Lung (tissue), 11 donors: ENCODE measurements at regions not wholly inside any gene's neighbourhood (a gene's known extent, or its start where the extent isn't known, plus 50 kb on each side); places are given as distances from the start of the nearest gene placed in this dataset.

ENCODE experiments used
- ATAC-seq: fragments of 200-7000 bp; cut with Tn5 transposase; one replicate; pipeline ENCODE4 v1.9.1; 2020; ENCODE audit warnings: moderate number of reproducible peaks; ENCODE audit not compliant: insufficient read depth, low FRiP score
- DNase-seq, 3 donors: peaks; one replicate each; pipeline ENCODE4 v3.0.0-alpha.2; 2013 to 2017
- H3K27ac ChIP-seq, 2 donors: one replicate each; pipeline ENCODE4 v1.5.1; 2013; ENCODE audit warnings: mild to moderate bottlenecking in 2 of 2, moderate library complexity in 2 of 2, control low read depth in 1 of 2, inconsistent platforms in 1 of 2, low read depth in 1 of 2, low read length in 1 of 2
- H3K27me3 ChIP-seq, 3 donors: one replicate each; pipeline ENCODE4 v1.5.1; 2013; ENCODE audit warnings: low read length in 2 of 3; ENCODE audit not compliant: control insufficient read depth in 3 of 3, insufficient read depth in 3 of 3
- H3K36me3 ChIP-seq, 4 donors: one replicate each; pipeline ENCODE4 v1.5.1; 2013; ENCODE audit warnings: low read length in 4 of 4, mild to moderate bottlenecking in 1 of 4, moderate library complexity in 1 of 4; ENCODE audit not compliant: control insufficient read depth in 4 of 4, insufficient read depth in 4 of 4
- H3K4me1 ChIP-seq, 5 donors: one replicate each; pipeline ENCODE4 v1.5.1; 2013; ENCODE audit warnings: low read length in 5 of 5, mild to moderate bottlenecking in 2 of 5, moderate library complexity in 1 of 5; ENCODE audit not compliant: control insufficient read depth in 5 of 5, insufficient read depth in 5 of 5
- H3K4me3 ChIP-seq: one replicate; pipeline ENCODE4 v1.5.1; 2013; ENCODE audit warnings: mild to moderate bottlenecking, control low read depth, moderate library complexity
- H3K9ac ChIP-seq, 2 donors: one replicate each; pipeline ENCODE4 v1.5.1; 2013; ENCODE audit warnings: low read length in 2 of 2, control low read depth in 1 of 2; ENCODE audit not compliant: insufficient read depth in 1 of 2
- H3K9me3 ChIP-seq, 4 donors: one replicate each; pipeline ENCODE4 v1.5.1; 2013; ENCODE audit warnings: low read length in 3 of 4, mild to moderate bottlenecking in 1 of 4, moderate library complexity in 1 of 4; ENCODE audit not compliant: control insufficient read depth in 4 of 4, insufficient read depth in 3 of 4
- CTCF ChIP-seq: IDR thresholded peaks from 2 replicates; pipeline ENCODE4 v1.5.1; 2012; ENCODE audit warnings: mild to moderate bottlenecking; ENCODE audit errors: control extremely low read depth, extremely low read depth
- WGBS, 2 donors: extraction: QIAGEN DNeasy Blood & Tissue Kit; methylation state at CpG; one replicate each; pipeline ENCODE4 v1.1.7; 2013; 5-methylcytosine and 5-hydroxymethylcytosine counted together
- donor health status: control.
- donor health status: control.
- donor health status: Bipolar disorder and iron deficiency.
- donor health status: healthy.
- donor health status: DM: yes; HTN: yes; CAD: no.

- H3K4me3 ChIP-seq: no peak overlapping the region
- no peak for ATAC-seq
- DNase-seq: no peak
- H3K27me3 ChIP-seq: no peaks in the 10 kb centered on the region
- no peak overlapping the region for H3K27ac ChIP-seq
- H3K9me3 ChIP-seq: no peaks in the 10 kb centered on the region
- WGBS, 2 donors: 76 to 92% methylated on average over 3 of the region's 3 CpGs
- no peak overlapping the region for H3K9ac ChIP-seq
- no peaks in the 10 kb centered on the region for H3K36me3 ChIP-seq
- TF ChIP-seq CTCF: no peak
- peaks cover 0 to 1% (median 0%) of the 10 kb centered on the region in 5 donors for H3K4me1 ChIP-seq
These were observed 56.7 kb upstream of the CD55 start for GRCh38 chr1:207264663-207265252.

- 73 to 85% methylated on average over 1 of the region's 1 CpG for WGBS, 2 donors
- ATAC-seq: no peak
These were observed 53.1 kb upstream of the CD55 start for GRCh38 chr1:207268337-207268736.

DNA sequence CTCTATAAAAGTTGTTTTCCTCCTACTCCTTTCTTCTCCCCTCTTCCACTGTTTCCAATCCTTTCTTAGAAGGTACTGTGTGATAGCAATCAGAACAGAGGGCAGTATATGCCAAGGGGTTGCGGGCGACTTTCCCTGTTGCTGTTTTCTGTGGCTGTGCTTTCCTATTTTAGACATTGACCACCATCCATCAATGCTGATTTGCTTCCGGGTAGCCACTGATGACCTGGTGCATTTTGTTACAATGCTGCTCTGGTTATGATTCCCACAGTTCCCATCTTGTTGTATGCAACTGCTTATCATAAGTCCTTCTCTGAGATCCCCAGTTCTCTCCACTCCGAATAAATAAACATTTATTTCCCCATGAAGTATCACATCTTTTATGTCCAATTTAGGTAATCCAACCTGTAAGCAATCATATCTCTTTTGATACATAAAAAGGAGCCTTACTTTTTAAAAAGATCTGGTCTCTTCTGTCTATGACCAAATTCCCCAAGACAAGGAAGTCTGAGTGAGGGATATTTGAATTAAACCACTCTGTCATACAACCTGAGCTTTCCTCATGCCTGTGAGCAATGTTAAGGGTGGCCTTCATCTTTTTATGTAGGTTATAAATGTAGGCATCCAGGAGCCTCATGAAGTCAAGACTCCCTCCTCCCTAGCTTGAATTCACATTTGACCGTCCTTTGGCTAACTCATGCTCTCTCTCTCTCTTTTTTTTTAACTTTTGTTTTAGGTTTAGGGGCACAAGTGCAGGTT, 52.5 kb upstream of the CD55 start:
- no peak for DNase-seq
- no peak overlapping the region for H3K4me3 ChIP-seq
- no peaks in the 10 kb centered on the region for H3K36me3 ChIP-seq
- H3K27ac ChIP-seq: no peak overlapping the region
- ATAC-seq: no peak
- no peaks in the 10 kb centered on the region for H3K4me1 ChIP-seq
- H3K9me3 ChIP-seq: no peaks in the 10 kb centered on the region
- 87 to 95% methylated on average over 5 of the region's 5 CpGs for WGBS, 2 donors
- no peak for TF ChIP-seq CTCF
- no peak overlapping the region for H3K9ac ChIP-seq
- no peaks in the 10 kb centered on the region for H3K27me3 ChIP-seq

More at GRCh38 chr1:207268337-207268736, 53.1 kb upstream of the CD55 start:
- Histone ChIP-seq H3K9me3 (no peaks in the 10 kb centered on the region), H3K4me3 (no peak overlapping the region), H3K27ac (no peak overlapping the region), H3K4me1 (no peaks in the 10 kb centered on the region), H3K36me3 (no peaks in the 10 kb centered on the region), H3K9ac (no peak overlapping the region), H3K27me3 (no peaks in the 10 kb centered on the region)
- no peak for TF ChIP-seq CTCF
- no peak for DNase-seq
